ENCODE measurements at regions not wholly inside any gene's neighbourhood (a gene's known extent, or its start where the extent isn't known, plus 50 kb on each side); places are given as distances from the start of the nearest gene placed in this dataset.

DNA sequence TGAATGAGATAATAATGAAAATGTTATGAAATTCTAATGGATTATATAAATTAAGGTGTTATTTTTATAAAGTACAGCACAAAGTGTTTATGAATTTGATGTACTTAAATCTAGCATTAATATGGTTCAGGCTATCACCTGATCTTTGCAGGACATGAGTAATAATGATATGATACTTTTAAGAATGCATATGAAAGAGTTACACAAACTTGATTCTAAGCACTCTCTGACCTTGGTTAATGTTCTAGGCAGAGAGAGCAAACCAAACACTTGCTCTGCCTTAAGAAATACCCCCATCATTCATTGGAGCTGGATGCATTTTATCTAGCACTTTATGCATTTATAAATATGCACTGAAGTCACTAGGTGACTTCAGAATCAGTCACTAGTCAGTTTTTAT, 942.2 kb upstream of the CDH8 start:
- TF ChIP-seq RAD21 (IDR thresholded peaks at IDR 0.05; ENCODE audit: low read depth) = no peak
- no peak for TF ChIP-seq USF1 (IDR thresholded peaks at IDR 0.05)
- no peak for TF ChIP-seq FOXM1 (IDR thresholded peaks at IDR 0.05; ENCODE audit: borderline replicate concordance, low read depth)
- no peak for TF ChIP-seq EP300 (IDR thresholded peaks at IDR 0.05; ENCODE audit: borderline replicate concordance)
- TF ChIP-seq ZBTB7A (IDR thresholded peaks at IDR 0.05; ENCODE audit: low read depth) = no peak

DNA sequence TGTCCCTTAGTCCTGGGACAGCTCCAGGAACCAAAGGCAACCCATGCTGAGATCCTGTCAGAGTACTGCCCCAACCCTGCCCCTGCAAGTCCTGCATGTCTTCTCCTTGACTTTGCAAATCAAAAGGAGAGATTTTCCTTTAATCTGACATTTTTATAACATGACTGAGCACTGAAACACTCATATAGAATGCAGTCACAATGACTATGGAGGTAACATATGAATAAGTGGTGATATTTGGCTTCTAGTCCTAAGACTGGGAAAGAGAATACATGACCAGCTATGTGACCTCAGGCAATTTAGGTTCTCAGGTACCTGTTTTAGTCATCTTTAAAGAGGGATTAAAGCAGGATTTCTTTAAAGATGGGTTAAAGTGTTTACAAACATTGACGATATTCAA, 941.6 kb upstream of the CDH8 start:
- TF ChIP-seq YY1 (IDR thresholded peaks at IDR 0.05; ENCODE audit: low read depth) (no peak), EP300 (IDR thresholded peaks at IDR 0.05; ENCODE audit: borderline replicate concordance) (no peak), REST (IDR thresholded peaks at IDR 0.05; ENCODE audit: low read depth) (no peak), CEBPB (IDR thresholded peaks at IDR 0.05) (no peak), RAD21 (IDR thresholded peaks at IDR 0.05; ENCODE audit: low read depth) (no peak), FOXM1 (IDR thresholded peaks at IDR 0.05; ENCODE audit: borderline replicate concordance, low read depth) (no peak)
- TF ChIP-seq, protein P1, sequence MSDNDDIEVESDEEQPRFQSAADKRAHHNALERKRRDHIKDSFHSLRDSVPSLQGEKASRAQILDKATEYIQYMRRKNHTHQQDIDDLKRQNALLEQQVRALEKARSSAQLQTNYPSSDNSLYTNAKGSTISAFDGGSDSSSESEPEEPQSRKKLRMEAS (IDR thresholded peaks at IDR 0.05) = no peak

GRCh38 chr16:62974424-62974823, 938.2 kb upstream of the CDH8 start:
- TF ChIP-seq EP300 (IDR thresholded peaks at IDR 0.05; ENCODE audit: borderline replicate concordance) (no peak), CREB1 (IDR thresholded peaks at IDR 0.05; ENCODE audit: low read depth) (no peak), EGR1 (IDR thresholded peaks at IDR 0.05) (no peak), TCF12 (IDR thresholded peaks at IDR 0.05; ENCODE audit: low read depth) (no peak), REST (IDR thresholded peaks at IDR 0.05; ENCODE audit: low read depth) (no peak), NFIC (IDR thresholded peaks at IDR 0.05) (no peak), FOXM1 (IDR thresholded peaks at IDR 0.05; ENCODE audit: borderline replicate concordance, low read depth) (no peak), RAD21 (IDR thresholded peaks at IDR 0.05; ENCODE audit: low read depth) (no peak), ZBTB7A (IDR thresholded peaks at IDR 0.05; ENCODE audit: low read depth) (no peak), CEBPB (IDR thresholded peaks at IDR 0.05) (no peak), TAF1 (IDR thresholded peaks at IDR 0.05; ENCODE audit: low read depth) (no peak)
- TF ChIP-seq, protein P1 (IDR thresholded peaks at IDR 0.05) = no peak

GRCh38 chr16:62970851-62971250, 934.6 kb upstream of the CDH8 start:
- TF ChIP-seq TAF1 (IDR thresholded peaks at IDR 0.05; ENCODE audit: low read depth) (no peak), CEBPB (IDR thresholded peaks at IDR 0.05) (no peak)

DNA sequence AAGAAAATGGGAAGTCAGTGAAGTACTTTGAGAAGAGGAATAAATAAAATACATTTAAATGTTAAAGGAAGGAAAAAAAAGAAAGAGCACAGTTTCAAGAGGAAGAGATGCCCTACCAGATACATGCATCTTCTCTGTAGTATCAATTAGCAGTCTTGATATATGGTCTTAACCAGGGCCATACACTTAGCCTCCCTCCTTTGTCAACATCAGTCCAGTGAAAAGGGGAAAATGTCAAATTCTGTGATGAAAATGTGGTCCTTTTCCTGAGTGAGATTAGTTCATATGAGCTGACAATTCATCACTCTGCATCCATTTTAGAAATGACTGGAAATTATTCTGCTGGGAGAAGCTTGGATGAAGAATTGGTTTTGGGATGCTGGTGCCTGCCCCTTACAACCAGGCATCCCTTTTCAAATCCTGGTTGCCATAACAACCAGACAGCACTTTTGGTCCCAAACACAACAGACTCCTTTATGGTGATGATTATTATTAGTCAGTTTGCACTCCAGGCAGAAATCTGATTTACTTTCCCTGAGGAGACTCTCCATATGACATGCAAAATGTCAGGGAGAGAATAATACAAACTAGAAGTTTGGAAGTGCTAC, 933.6 kb upstream of the CDH8 start:
- TF ChIP-seq RAD21 (IDR thresholded peaks at IDR 0.05; ENCODE audit: low read depth) = no peak
- TF ChIP-seq ZBTB7A (IDR thresholded peaks at IDR 0.05; ENCODE audit: low read depth) = no peak
- no peak for TF ChIP-seq EGR1 (IDR thresholded peaks at IDR 0.05)
- TF ChIP-seq CEBPB (IDR thresholded peaks at IDR 0.05) = no peak
- TF ChIP-seq FOXM1 (IDR thresholded peaks at IDR 0.05; ENCODE audit: borderline replicate concordance, low read depth) = no peak
- TF ChIP-seq TAF1 (IDR thresholded peaks at IDR 0.05; ENCODE audit: low read depth) = no peak
- no peak for TF ChIP-seq REST (IDR thresholded peaks at IDR 0.05; ENCODE audit: low read depth)
- no peak for TF ChIP-seq TEAD4 (IDR thresholded peaks at IDR 0.05)
- no peak for TF ChIP-seq TCF12 (IDR thresholded peaks at IDR 0.05; ENCODE audit: low read depth)
- TF ChIP-seq USF1 (IDR thresholded peaks at IDR 0.05) = no peak
- TF ChIP-seq NFIC (IDR thresholded peaks at IDR 0.05) = no peak
- TF ChIP-seq, protein P1 (IDR thresholded peaks at IDR 0.05) = no peak
- TF ChIP-seq EP300 (IDR thresholded peaks at IDR 0.05; ENCODE audit: borderline replicate concordance) = no peak
- TF ChIP-seq YY1 (IDR thresholded peaks at IDR 0.05; ENCODE audit: low read depth) = no peak
